Vagina (tissue), 2 donors: ENCODE measurements at regions not wholly inside any gene's neighbourhood (a gene's known extent, or its start where the extent isn't known, plus 50 kb on each side); places are given as distances from the start of the nearest gene placed in this dataset.

Experiments used
- CTCF ChIP-seq, 3 experiments: fragments of 450-650 bp in 2 of 3; fragments of 200-600 bp in 1 of 3; sonication (generic) in 1 of 3; IDR thresholded peaks; one replicate each; pipeline ENCODE4 v1.5.1; 2017 to 2019; ENCODE audit warnings: antibody characterized with exemption in 3 of 3, mild to moderate bottlenecking in 2 of 3, moderate library complexity in 2 of 3
- POLR2A ChIP-seq, 2 donors: fragments of 450-650 bp; IDR thresholded peaks; one replicate each; pipeline ENCODE4 v1.6.1; 2017; ENCODE audit warnings: antibody characterized with exemption in 2 of 2, mild to moderate bottlenecking in 2 of 2, moderate library complexity in 2 of 2

- TF ChIP-seq CTCF (IDR thresholded peaks at IDR 0.05) (no peak), POLR2A (IDR thresholded peaks at IDR 0.05) (no peak)
Observed at GRCh38 chr1:226463925-226464586, 56.2 kb upstream of the PARP1 start.
